ENCODE measurements at regions not wholly inside any gene's neighbourhood (a gene's known extent, or its start where the extent isn't known, plus 50 kb on each side); places are given as distances from the start of the nearest gene placed in this dataset.
"Not testable (repeated sequence)": the region's sequence is repeated elsewhere in the genome, so short reads cannot be mapped to it uniquely, and the experiment has no call there.

DNA sequence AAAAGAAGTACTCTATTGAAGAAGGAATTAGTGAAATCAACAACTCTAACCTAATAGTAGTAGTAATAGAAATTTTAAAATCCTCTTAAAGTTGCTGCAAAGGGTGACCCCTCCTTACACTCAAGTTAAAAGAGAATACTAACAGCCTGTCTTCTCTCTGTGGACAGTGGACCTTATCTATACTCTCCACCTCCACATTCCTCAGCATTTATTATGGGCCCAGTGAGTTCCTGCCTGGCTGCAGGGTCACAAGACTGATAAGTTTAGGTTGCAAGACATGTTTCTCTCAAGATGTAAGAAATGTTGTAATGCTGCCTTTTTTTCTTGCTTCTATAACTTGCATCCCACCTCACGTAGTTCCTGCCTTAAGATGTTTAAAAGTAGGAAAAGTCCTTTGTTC lies 880.6 kb downstream of the PDCD6IP start:
- not testable (repeated sequence) for DNase-seq

GRCh38 chr3:34683851-34684250 lies 885.4 kb downstream of the PDCD6IP start:
- DNase-seq = peak; percentile 42

GRCh38 chr3:34686541-34686940 lies 888.1 kb downstream of the PDCD6IP start:
- DNase-seq = no peak

GRCh38 chr3:34687671-34688070 lies 889.2 kb downstream of the PDCD6IP start:
- DNase-seq = no peak

DNA sequence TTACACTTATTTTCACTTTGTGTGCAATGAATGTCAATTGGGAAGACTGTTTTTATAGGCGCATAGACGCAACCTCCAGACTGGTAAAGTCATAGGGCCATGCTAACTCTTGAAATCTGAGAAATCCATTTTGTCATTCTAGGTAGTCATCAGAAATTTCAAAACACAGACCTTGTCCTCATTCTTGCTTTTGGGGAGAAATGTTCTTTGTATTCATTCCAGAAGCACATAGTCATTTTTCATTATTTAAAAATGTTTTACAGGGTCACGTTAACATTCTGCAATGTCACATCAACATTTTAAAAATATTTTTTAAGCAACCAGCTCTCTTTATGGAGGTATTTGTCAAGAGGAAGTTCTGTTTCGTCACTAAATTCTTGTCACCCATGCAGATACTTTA lies 898.4 kb downstream of the PDCD6IP start:
- peak; percentile 10 for DNase-seq

DNA sequence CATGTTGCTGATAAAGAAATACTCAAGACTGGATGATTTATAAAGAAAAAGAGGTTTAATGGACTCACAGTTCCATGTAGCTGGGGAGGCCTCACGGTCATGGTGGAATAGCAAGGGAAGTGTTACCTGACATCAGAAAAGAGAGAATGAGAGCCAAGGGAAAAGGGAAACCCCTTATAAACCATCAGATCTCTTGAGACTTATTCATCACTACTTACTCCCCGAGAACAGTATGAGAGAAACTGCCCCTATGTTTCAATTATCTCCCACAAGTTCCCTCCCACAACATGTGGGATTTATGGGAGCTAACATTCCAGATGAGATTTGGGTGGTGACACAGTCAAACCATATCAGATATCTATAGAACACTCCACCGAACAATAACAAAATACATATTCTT lies 904.6 kb downstream of the PDCD6IP start:
- no peak for DNase-seq

DNA sequence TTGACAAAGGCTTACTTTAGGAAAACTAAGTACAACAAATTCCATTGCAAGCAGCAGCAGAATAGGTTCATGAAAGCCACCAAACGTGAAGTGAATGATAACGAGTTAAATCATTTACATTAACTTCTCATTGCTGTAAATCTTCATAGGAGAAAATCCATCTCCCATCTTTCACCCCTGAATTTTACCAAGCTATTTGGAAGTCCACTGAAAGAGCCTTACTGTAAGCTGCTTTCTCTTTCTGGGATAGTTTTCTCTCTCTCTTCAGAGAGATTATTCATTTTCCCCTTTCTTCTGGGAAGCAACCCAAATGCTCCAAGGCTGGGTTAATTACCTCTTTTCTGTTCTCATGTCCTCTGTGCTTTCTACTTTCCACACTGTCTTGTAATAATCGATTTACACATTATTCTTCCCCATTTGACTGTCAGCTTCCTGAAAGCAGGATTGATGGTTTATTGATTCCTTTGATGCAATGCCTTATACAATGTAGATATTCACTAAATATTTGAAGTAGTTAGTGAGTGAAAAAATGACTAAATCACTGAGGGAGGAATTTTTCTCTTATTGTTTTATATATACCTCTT lies 914.3 kb upstream of the ARPP21 start:
- DNase-seq = no peak

DNA sequence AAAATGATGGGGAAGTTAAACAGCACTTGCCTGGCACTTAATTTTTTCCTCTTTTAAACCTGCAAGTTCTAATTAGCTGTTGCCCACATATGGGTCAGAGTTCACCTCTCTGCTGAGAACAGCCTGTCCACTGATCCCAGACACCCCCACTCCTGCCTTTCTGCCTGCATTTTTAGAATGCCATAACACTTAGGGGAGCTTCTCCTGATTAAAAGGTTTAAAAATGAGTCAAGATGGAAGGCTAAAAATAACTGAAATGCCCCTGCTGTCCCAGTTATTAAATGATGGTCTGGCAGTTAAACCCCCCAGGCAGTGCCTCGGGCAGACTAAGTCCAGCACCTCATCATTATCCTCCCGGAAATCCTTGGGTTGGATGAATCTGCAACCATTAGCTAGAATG lies 913.6 kb upstream of the ARPP21 start:
- no peak for DNase-seq

- peak; percentile 14 for DNase-seq
Observed at GRCh38 chr3:34727700-34728099, 911.6 kb upstream of the ARPP21 start.

GRCh38 chr3:34742151-34742550 lies 897.2 kb upstream of the ARPP21 start:
- DNase-seq = no peak

DNA sequence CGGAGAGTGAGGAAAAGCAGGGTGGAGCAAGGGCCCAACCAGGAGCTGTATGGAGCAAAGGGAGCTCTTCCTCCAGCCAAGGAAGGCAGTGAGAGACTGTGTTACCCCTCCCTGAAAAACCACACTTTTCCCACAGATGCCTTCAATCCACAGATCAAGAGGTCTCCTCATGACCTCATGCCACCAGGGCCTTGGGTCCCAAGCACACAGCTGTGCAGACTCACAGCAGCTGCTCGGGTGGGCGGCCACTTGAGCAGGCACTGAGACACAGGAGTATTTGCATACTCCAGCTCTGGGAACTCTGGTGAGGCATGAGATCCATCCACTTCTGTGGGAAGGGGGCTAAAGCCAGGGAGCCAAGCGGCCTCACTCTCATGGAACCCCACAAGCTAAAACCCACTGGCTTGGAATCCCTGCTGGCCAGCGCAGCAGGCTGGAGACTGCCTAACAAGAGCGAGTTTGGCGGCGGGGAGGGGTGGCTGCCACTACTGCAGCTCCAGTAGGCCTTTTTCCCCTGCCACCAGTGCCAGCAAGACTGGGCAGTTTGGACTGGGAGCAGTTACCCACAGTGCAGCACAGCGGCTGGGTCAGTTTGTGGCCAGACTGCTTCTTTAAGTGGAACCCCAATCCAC lies 880.6 kb upstream of the ARPP21 start:
- DNase-seq = no peak

DNA sequence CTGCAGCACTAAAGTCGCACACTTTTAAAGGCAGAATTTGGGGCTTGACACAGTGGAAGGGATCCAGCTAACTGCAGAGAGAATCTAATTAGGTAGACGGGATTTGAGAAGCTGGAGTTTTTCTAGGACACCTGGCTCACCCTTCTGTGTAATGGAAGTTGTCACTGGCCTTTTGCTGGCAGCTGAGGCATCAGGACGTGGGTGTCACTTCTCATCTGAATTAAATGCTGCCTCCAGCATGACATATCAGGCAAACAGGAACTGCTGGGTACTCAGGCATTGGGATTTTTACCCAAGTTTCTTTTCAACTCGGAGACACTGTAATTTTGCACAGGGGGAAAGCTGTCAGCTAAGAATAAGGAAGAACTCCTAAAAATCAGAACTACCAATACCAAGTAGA lies 861.9 kb upstream of the ARPP21 start:
- no peak for DNase-seq

- DNase-seq = no peak
Observed at GRCh38 chr3:34779092-34779491, 860.2 kb upstream of the ARPP21 start.

GRCh38 chr3:34780294-34780693 lies 859.0 kb upstream of the ARPP21 start:
- DNase-seq = no peak

DNA sequence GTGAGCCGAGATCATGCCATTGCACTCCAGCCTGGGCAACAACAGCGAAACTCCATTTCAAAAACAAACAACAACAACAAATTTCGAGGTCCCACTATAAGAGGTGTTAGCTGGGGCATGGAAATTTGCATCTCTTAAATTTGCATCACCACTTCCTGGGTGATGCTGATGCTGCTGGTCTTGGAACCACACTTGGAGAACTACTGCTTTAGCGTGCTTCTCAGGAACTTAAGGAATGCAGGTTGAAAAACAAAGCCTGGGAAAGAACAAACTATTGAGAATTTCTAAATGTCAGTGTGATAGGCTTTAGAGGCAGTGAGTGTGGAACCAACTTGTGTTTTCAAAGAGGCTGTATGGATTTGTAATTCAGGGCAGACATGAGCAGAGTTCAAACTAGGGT lies 858.4 kb upstream of the ARPP21 start:
- no peak for DNase-seq

- no peak for DNase-seq
Observed at GRCh38 chr3:34782871-34783270, 856.5 kb upstream of the ARPP21 start.

DNA sequence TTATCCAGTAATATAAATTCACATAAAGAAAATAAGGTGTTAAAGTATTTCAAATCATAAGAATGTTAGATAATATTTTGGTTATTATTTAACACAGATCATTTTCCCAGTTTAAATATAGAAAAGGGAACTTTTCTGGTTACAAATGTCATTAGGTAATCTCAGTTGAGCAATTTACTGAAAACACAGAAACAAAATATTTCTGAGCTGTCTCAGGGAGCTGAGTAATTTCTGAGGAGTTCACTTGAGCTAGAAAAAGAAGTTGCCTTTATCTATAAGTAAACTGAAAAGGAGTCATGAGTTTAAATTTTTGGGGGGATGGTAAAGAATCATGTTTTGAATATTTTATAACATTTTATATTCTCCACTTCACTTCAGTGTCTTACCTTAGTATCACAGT lies 855.4 kb upstream of the ARPP21 start:
- DNase-seq = peak; percentile 80

GRCh38 chr3:34793057-34793456 lies 846.3 kb upstream of the ARPP21 start:
- DNase-seq = no peak

GRCh38 chr3:34807611-34808010 lies 831.7 kb upstream of the ARPP21 start:
- no peak for DNase-seq

GRCh38 chr3:34808287-34808686 lies 831.0 kb upstream of the ARPP21 start:
- DNase-seq = no peak

DNA sequence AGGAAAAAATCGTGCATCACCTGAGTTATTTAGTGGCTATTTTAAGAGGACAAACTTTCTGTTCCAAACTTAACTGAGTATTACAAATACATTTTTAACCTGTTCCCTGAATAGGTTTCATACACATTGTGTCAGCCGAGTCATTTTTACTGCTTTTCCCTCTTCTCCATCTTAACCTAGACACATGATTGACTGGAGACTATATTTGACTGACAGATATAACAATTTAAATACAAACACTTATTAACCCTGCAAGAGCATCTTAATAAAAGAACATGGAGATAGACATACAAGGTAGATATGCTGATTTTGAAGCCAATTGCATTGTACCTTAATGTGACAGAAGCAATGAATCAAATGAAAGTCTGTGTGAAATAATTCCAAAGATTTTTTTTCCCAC lies 810.5 kb upstream of the ARPP21 start:
- no peak for DNase-seq

GRCh38 chr3:34832865-34833508 lies 806.3 kb upstream of the ARPP21 start:
- DNase-seq = no peak

DNA sequence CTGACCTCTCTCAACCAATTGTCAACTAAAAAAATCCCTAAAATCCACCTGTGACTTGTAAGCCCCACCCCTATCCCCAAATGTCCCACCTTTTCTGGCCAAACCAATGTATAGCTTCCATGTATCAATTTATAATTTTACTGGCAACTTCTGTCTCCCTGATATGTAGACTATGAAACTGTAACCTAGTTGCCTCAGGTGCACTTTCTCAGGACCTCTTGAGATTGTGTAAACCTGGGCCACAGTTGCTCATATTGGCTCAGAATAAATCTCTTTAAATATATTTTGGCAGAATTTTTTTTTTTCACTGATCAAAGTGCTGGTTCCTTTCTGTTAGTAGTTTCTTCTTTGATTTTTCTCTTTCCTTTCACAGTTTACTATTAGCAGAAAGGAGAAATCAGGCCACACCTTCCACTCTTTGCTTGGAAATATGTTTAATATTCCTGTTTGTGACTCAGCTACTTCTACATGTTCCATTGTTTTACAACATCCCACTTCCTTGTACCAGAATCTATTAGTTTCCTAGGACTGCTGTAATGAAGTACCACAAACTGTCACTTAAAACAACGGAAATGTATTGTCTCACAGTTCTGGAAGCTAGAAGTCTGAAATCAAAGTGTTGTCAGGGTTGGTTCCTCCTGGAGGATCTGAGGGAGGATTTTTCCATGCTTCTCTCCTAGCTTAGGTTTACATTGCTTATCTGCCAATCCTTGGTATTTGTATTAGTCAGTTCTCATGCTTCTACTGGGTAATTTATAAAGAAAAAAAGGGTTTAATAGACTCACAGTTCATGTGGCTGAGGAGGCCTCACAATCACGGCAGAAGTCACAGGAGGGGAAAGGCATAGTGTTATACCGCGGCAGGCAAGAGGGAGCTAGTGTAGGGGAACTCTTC lies 801.2 kb upstream of the ARPP21 start:
- no peak for DNase-seq

Measured in inflammatory macrophage treated with lipopolysaccharide for 4 hours (primary cell).